B cell (primary cell): ENCODE measurements at regions not wholly inside any gene's neighbourhood (a gene's known extent, or its start where the extent isn't known, plus 50 kb on each side); places are given as distances from the start of the nearest gene placed in this dataset.

ENCODE experiments used
- ATAC-seq: fragments of 200-7000 bp; cut with Tn5 transposase; one replicate; pipeline ENCODE4 v1.10.0; 2021; ENCODE audit warnings: low read depth, mild to moderate bottlenecking, moderate number of reproducible peaks, moderate library complexity
- CTCF ChIA-PET: fragments of 350-600 bp; sonication (Branson Sonifier 250); formaldehyde crosslinking; loops from one replicate; lab custom pipeline; 2021; ENCODE audit warnings: antibody characterized with exemption, inconsistent platforms; lab: Charles Lee
- POLR2A ChIA-PET: fragments of 350-600 bp; sonication (Branson Sonifier 250); formaldehyde crosslinking; loops from one replicate; lab custom pipeline; 2021; ENCODE audit warnings: antibody characterized with exemption; lab: Charles Lee
- DNase-seq: peaks from one replicate; pipeline ENCODE4 v3.0.0; 2013
- H2AFZ ChIP-seq: 2 replicates; pipeline ENCODE4 v1.6.1; 2012; ENCODE audit warnings: mild to moderate bottlenecking, low read depth, low read length; ENCODE audit not compliant: insufficient read depth, poor library complexity, severe bottlenecking
- H3K27ac ChIP-seq, 2 donors: 1 replicate in 1 of 2; 2 replicates in 1 of 2; pipeline ENCODE4 v1.5.1; 2012 to 2013; ENCODE audit warnings: low read length in 2 of 2, mild to moderate bottlenecking in 2 of 2, moderate library complexity in 1 of 2
- H3K27me3 ChIP-seq, 4 experiments: fragments of 200-600 bp in 1 of 4; sonication (generic) in 1 of 4; replicated peaks in 1 of 4; 1 replicate in 2 of 4; 2 replicates in 2 of 4; pipeline versions ENCODE4 v1.6.1 to v1.7.0; 2013 to 2016; ENCODE audit warnings: low read length in 3 of 4, mild to moderate bottlenecking in 2 of 4, mixed read lengths in 1 of 4, moderate library complexity in 1 of 4; ENCODE audit not compliant: insufficient read depth in 4 of 4, control insufficient read depth in 3 of 4; ENCODE audit errors: control extremely low read depth in 1 of 4
- H3K36me3 ChIP-seq, 2 experiments: replicated peaks in 1 of 2; 1 replicate in 1 of 2; 2 replicates in 1 of 2; pipeline versions ENCODE4 v1.6.1 to v1.7.1; 2013; ENCODE audit warnings: low read length in 1 of 2; ENCODE audit not compliant: insufficient read depth in 2 of 2, control insufficient read depth in 1 of 2; ENCODE audit errors: control extremely low read depth in 1 of 2, extremely low read depth in 1 of 2
- H3K4me1 ChIP-seq, 2 donors: fragments of 200-600 bp in 1 of 2; sonication (generic) in 1 of 2; 1 replicate in 1 of 2; 2 replicates in 1 of 2; pipeline versions ENCODE4 v1.5.1 to v1.6.1; 2013 to 2017; ENCODE audit warnings: low read length in 2 of 2; ENCODE audit not compliant: control insufficient read depth in 2 of 2, insufficient read depth in 2 of 2
- H3K4me2 ChIP-seq: replicated peaks from 2 replicates; pipeline ENCODE3; 2012; ENCODE audit warnings: mild to moderate bottlenecking, low read depth, low read length; ENCODE audit not compliant: poor library complexity, severe bottlenecking
- H3K4me3 ChIP-seq, 5 experiments: fragments of 200-600 bp in 1 of 5; sonication (generic) in 1 of 5; 1 replicate in 3 of 5; 2 replicates in 2 of 5; pipeline versions ENCODE4 v1.5.1 to v1.7.0; 2011 to 2016; ENCODE audit warnings: low read length in 4 of 5, mild to moderate bottlenecking in 4 of 5, low read depth in 2 of 5, control low read depth in 1 of 5, moderate library complexity in 1 of 5; ENCODE audit not compliant: insufficient read depth in 1 of 5; ENCODE audit errors: control extremely low read depth in 1 of 5, extremely low read depth in 1 of 5
- H3K79me2 ChIP-seq: fragments of 200-600 bp; sonication (generic); one replicate; pipeline ENCODE4 v1.6.0; 2016; ENCODE audit warnings: low read length; ENCODE audit not compliant: control insufficient read depth, insufficient read depth
- H3K9ac ChIP-seq: fragments of 200-600 bp; sonication (generic); 2 replicates; pipeline ENCODE4 v1.6.1; 2017; ENCODE audit warnings: mild to moderate bottlenecking, low read length, moderate library complexity
- H3K9me3 ChIP-seq, 3 donors: one replicate each; pipeline versions ENCODE4 v1.6.1 to v1.7.1; 2013; ENCODE audit warnings: low read length in 2 of 3; ENCODE audit not compliant: control insufficient read depth in 2 of 3, insufficient read depth in 1 of 3; ENCODE audit errors: control extremely low read depth in 1 of 3
- H4K20me1 ChIP-seq: 2 replicates; pipeline ENCODE4 v1.6.0; 2012; ENCODE audit warnings: mild to moderate bottlenecking, low read length; ENCODE audit not compliant: insufficient read depth, control insufficient read depth, poor library complexity, severe bottlenecking
- H3K27ac Mint-ChIP-seq: one replicate; pipeline ENCODE4 v1.8.0; 2021; ENCODE audit warnings: mixed read lengths
- H3K27me3 Mint-ChIP-seq: one replicate; pipeline ENCODE4 v1.8.0; 2021; ENCODE audit warnings: mixed read lengths
- H3K4me1 Mint-ChIP-seq: one replicate; pipeline ENCODE4 v1.8.0; 2021; ENCODE audit warnings: mixed read lengths
- H3K4me3 Mint-ChIP-seq: one replicate; pipeline ENCODE4 v1.8.0; 2021; ENCODE audit warnings: mixed read lengths
- H3K9me3 Mint-ChIP-seq: one replicate; pipeline ENCODE4 v1.8.0; 2022; ENCODE audit warnings: mixed read lengths; ENCODE audit not compliant: insufficient read depth
- EZH2 ChIP-seq: IDR thresholded peaks from 2 replicates; pipeline ENCODE4 v1.6.1; 2012; ENCODE audit warnings: borderline replicate concordance, low read depth, mild to moderate bottlenecking, moderate library complexity, low read length; ENCODE audit not compliant: insufficient read depth, poor library complexity, severe bottlenecking
- WGBS: methylation state at CpG from one replicate; pipeline ENCODE4 v1.1.5; 2013; ENCODE audit warnings: missing lambda C conversion rate; ENCODE audit not compliant: insufficient coverage; 5-methylcytosine and 5-hydroxymethylcytosine counted together
- intact Hi-C: fragments of 100-400 bp; cut with micrococcal nuclease; formaldehyde crosslinking; loops from one replicate; pipeline ENCODE4 v1.10.0; 2022
- TF ChIP-seq, protein P1 (sequence below): fragments of 200-600 bp; IDR thresholded peaks from one replicate; pipeline ENCODE4 v1.8.0; 2022; ENCODE audit warnings: antibody characterized with exemption, mild to moderate bottlenecking

DNA sequence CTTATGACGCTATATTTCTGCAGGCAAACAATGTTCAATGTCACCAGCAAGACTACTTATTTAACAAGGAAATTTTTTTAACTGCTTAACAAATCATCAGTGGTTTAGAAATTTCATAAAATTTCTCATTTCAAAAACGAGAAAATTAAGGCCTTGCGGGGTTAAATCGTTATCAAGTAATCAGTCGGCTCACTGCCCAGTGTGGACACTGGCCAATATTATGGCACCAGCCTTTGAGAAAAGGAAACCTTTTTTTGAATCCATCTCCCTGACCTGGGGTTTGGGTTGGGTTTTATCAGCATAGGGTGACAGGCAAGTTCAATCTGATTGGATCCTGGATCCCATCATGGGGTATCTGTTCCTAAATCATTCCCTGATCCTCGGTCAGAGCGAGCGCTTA lies 461.2 kb downstream of the SETD4 start:
- ChIA-PET CTCF (no interaction called here), POLR2A (no interaction called here)
- H3K4me2 ChIP-seq, result no peak overlapping the region
- no peak overlapping the region for H3K27ac ChIP-seq
- ATAC-seq (no peak), DNase-seq (no peak)
- no peak overlapping the region for H3K9ac ChIP-seq
- H2AFZ ChIP-seq, result no peak overlapping the region
- Mint-ChIP-seq H3K4me3 (no peak overlapping the region), H3K4me1 (peaks cover 2% of the 10 kb centered on the region), H3K27ac (no peak overlapping the region), H3K27me3 (peaks cover 17% of the 10 kb centered on the region), H3K9me3 (no peaks in the 10 kb centered on the region)
- peaks cover 0 to 2% (median 0%) of the 10 kb centered on the region in 3 donors for H3K9me3 ChIP-seq
- H3K27me3 ChIP-seq, result peaks cover 0 to 3% (median 0%) of the 10 kb centered on the region in 4 experiments
- no peaks in the 10 kb centered on the region for H3K4me1 ChIP-seq
- intact Hi-C loops, result no loop called here
- no peaks in the 10 kb centered on the region for H3K36me3 ChIP-seq
- H3K79me2 ChIP-seq, result no peaks in the 10 kb centered on the region
- no peaks in the 10 kb centered on the region for H4K20me1 ChIP-seq
- 98% methylated on average over 6 of the region's 8 CpGs for WGBS
- no peak overlapping the region for H3K4me3 ChIP-seq
- TF ChIP-seq, protein P1, sequence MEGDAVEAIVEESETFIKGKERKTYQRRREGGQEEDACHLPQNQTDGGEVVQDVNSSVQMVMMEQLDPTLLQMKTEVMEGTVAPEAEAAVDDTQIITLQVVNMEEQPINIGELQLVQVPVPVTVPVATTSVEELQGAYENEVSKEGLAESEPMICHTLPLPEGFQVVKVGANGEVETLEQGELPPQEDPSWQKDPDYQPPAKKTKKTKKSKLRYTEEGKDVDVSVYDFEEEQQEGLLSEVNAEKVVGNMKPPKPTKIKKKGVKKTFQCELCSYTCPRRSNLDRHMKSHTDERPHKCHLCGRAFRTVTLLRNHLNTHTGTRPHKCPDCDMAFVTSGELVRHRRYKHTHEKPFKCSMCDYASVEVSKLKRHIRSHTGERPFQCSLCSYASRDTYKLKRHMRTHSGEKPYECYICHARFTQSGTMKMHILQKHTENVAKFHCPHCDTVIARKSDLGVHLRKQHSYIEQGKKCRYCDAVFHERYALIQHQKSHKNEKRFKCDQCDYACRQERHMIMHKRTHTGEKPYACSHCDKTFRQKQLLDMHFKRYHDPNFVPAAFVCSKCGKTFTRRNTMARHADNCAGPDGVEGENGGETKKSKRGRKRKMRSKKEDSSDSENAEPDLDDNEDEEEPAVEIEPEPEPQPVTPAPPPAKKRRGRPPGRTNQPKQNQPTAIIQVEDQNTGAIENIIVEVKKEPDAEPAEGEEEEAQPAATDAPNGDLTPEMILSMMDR, result no peak
- no peak for TF ChIP-seq EZH2

DNA sequence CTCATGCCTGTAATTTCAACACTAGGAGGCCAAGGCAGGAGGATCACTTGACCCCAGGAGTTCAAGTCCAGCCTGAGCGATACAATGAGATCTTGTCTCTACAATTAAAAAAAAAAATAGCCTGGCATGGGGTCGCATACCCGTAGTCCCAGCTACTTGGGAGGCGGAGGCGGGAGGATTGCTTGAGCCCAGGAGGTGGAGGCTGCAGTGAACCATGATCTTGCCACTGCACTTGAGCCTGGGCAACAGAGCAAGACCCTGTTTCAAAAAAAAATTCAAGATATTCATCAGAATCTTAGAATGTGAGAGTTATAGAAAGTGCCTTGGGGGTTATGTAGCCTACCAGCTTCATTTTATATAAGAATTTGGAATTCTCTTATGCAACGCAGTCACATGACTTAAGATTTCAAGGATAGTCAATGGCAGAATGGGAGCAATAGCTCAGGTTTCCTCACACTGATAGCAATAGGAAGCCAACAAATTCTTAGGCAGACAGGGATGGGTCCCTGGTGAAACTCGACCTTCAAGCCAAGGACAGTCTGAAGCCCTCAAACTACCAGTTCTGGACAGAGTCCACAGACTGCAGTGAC lies 462.5 kb downstream of the SETD4 start:
- no peaks in the 10 kb centered on the region for H3K36me3 ChIP-seq
- H3K4me1 Mint-ChIP-seq, result no peaks in the 10 kb centered on the region
- intact Hi-C loops, result no loop called here
- no peaks in the 10 kb centered on the region for H3K9me3 Mint-ChIP-seq
- POLR2A ChIA-PET, result no interaction called here
- no peak overlapping the region for H3K27ac Mint-ChIP-seq
- peaks cover 22% of the 10 kb centered on the region for H3K27me3 Mint-ChIP-seq
- WGBS, result 93% methylated on average over 3 of the region's 7 CpGs
- H4K20me1 ChIP-seq, result no peaks in the 10 kb centered on the region
- no peak for ATAC-seq
- no peak overlapping the region for H2AFZ ChIP-seq
- H3K4me3 Mint-ChIP-seq, result no peak overlapping the region
- H3K79me2 ChIP-seq, result no peaks in the 10 kb centered on the region
- CTCF ChIA-PET, result no interaction called here
- TF ChIP-seq, protein P1, result no peak
- TF ChIP-seq EZH2, result no peak
- H3K4me3 ChIP-seq, result no peak overlapping the region
- no peak overlapping the region for H3K27ac ChIP-seq
- H3K4me1 ChIP-seq, result no peaks in the 10 kb centered on the region
- peaks cover 0 to 3% (median 0%) of the 10 kb centered on the region in 4 experiments for H3K27me3 ChIP-seq
- peaks cover 0 to 2% (median 0%) of the 10 kb centered on the region in 3 donors for H3K9me3 ChIP-seq
- DNase-seq, result no peak
- H3K9ac ChIP-seq, result no peak overlapping the region
- H3K4me2 ChIP-seq, result no peak overlapping the region
